ENCODE measurements at regions not wholly inside any gene's neighbourhood (a gene's known extent, or its start where the extent isn't known, plus 50 kb on each side); places are given as distances from the start of the nearest gene placed in this dataset.

DNA sequence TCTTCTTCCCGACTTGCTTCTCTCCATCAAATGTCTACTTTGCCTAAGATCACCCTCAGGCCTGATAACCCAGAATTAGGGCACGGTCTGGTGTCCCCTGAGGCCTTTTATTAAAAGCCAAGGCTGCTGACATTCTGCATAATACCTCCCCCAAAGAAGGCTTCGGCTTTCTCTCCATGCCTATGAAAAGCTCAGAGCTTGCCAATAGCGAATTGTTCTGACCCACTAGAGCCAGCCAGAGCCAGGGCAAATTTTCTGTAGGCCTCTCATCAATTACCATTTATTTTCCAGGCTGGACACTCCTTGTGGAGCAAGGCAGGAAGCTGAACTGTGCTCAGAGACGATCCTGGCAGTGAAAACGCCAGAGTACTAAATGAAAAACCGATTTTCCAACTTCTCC is 64.3 kb upstream of the ADRB1 start:
- TF ChIP-seq CTCF (IDR thresholded peaks at IDR 0.05; ENCODE audit: insufficient read depth, low read depth, low read length) (no peak), EZH2 (IDR thresholded peaks at IDR 0.05; ENCODE audit: insufficient read depth, low read length) (no peak)

Data from astrocyte (in vitro differentiated cells and primary cell).